ENCODE measurements at regions not wholly inside any gene's neighbourhood (a gene's known extent, or its start where the extent isn't known, plus 50 kb on each side); places are given as distances from the start of the nearest gene placed in this dataset.

DNA sequence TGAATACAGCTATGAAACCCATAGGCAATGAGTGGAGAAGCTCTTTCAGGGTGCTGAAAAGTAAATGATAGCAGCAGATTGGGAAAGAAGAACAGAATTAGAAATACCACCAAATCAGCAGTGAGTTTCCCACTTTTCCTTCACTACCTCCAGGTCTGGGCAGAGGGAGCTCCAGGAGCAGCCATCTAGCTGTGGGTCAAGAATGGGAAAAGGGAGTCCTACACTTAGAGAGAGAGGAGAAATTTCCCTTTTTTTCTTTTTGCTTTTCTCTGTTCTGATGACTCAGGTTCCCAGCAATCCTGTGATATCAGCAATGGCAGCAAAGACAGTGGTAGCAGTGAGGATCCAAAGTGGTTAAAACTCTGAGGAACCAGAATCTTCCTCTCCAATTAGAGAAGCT, 263.9 kb downstream of the NXPE2 start:
- H3K27me3 ChIP-seq (replicated peaks; ENCODE audit: control insufficient read depth, insufficient read depth, low read length), result no peaks in the 10 kb centered on the region
- TF ChIP-seq, protein P1, sequence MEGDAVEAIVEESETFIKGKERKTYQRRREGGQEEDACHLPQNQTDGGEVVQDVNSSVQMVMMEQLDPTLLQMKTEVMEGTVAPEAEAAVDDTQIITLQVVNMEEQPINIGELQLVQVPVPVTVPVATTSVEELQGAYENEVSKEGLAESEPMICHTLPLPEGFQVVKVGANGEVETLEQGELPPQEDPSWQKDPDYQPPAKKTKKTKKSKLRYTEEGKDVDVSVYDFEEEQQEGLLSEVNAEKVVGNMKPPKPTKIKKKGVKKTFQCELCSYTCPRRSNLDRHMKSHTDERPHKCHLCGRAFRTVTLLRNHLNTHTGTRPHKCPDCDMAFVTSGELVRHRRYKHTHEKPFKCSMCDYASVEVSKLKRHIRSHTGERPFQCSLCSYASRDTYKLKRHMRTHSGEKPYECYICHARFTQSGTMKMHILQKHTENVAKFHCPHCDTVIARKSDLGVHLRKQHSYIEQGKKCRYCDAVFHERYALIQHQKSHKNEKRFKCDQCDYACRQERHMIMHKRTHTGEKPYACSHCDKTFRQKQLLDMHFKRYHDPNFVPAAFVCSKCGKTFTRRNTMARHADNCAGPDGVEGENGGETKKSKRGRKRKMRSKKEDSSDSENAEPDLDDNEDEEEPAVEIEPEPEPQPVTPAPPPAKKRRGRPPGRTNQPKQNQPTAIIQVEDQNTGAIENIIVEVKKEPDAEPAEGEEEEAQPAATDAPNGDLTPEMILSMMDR (IDR thresholded peaks at IDR 0.05; ENCODE audit: insufficient read depth, low read length, poor library complexity, severe bottlenecking), result no peak
- DNase-seq (ENCODE audit: extremely low read depth, insufficient read length), result no peak
- no peak overlapping the region for H3K4me3 ChIP-seq (replicated peaks; ENCODE audit: low read depth, low read length)
- H3K36me3 ChIP-seq (ENCODE audit: control insufficient read depth, insufficient read depth, low read length), result no peaks in the 10 kb centered on the region

DNA sequence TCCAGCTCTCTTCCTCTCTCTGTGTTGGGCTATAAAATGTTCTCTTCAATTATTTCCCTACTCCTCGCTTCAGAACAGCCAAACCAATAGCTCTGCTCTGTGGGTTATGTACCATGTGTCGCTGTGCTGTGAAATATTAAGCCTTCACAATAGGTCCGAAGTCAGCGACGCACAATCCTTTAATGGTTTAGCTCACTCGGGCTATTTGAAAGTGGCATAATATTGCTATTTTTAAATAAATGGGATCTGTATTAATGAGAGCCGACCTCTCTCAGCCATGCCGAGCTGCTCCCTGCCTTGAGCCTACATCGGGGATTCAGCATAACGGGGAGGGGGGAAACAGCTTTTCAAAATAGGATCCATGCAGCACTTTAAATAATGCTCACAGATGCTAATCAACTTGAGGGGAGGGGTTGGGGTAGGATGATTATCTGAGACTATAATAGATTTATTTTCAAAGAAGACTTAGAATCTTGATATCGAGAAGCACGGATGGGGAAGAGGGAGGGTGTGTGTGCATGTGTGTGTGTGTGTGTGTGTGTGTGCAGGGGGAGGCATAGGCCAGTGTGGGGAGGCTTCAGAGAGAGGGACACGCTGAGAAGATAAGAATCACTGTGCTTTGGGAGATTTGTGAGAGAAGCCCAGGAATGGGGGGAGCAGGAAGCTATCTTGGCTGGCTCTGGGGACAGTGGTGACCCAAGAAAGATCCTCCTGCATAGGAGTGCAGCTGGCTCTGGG, 271.5 kb downstream of the NXPE2 start:
- Histone ChIP-seq H3K4me3 (replicated peaks; ENCODE audit: low read depth, low read length) (no peak overlapping the region), H3K36me3 (ENCODE audit: control insufficient read depth, insufficient read depth, low read length) (no peaks in the 10 kb centered on the region), H3K27me3 (replicated peaks; ENCODE audit: control insufficient read depth, insufficient read depth, low read length) (no peaks in the 10 kb centered on the region)
- no peak for DNase-seq (ENCODE audit: extremely low read depth, insufficient read length)
- TF ChIP-seq, protein P1 (IDR thresholded peaks at IDR 0.05; ENCODE audit: insufficient read depth, low read length, poor library complexity, severe bottlenecking), result no peak

DNA sequence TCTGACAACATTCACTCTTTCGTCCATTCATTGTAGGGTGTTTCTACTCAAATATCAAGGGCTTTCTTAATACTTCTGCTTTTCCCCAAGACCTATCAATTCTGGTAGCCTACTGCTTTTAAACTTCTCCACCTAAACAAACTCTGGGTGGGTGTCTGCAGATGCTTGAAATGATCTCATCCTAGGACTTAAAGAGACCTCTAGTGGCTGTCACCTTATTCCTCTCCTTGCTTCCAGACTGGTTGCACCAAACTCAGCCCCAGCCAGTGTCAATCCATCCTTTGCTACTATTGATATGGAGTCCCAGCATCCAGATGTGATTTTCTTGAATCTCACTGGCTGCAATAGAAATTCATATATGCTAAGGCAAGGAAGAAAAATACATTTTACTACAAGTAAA, 274.7 kb downstream of the NXPE2 start:
- Histone ChIP-seq H3K36me3 (ENCODE audit: control insufficient read depth, insufficient read depth, low read length) (no peaks in the 10 kb centered on the region), H3K4me3 (replicated peaks; ENCODE audit: low read depth, low read length) (no peak overlapping the region), H3K27me3 (replicated peaks; ENCODE audit: control insufficient read depth, insufficient read depth, low read length) (no peaks in the 10 kb centered on the region)
- no peak for DNase-seq (ENCODE audit: extremely low read depth, insufficient read length)
- TF ChIP-seq, protein P1 (IDR thresholded peaks at IDR 0.05; ENCODE audit: insufficient read depth, low read length, poor library complexity, severe bottlenecking), result peak; percentile 23

DNA sequence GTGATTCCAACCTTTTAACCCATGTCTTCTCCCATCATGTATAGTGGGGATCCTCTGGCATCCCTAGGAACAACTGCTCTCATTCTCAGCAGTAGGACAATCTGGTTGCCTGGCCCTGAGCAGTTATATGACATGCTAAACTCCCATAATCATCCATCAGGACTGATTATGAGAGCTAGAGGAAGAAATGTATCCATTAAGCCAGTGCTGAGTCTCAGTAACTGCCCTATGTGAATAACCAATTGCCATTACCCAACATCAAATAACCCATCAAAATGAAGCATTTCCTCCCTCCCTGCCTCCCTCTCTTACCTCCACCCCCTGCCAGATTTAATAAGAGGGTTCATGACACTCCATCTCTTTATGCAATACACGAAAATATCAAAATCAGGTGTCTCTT, 277.6 kb downstream of the NXPE2 start:
- no peak overlapping the region for H3K4me3 ChIP-seq (replicated peaks; ENCODE audit: low read depth, low read length)
- TF ChIP-seq, protein P1 (IDR thresholded peaks at IDR 0.05; ENCODE audit: insufficient read depth, low read length, poor library complexity, severe bottlenecking), result no peak
- no peaks in the 10 kb centered on the region; the same call in 1 of the 2 replicates for H3K27me3 ChIP-seq (replicated peaks; ENCODE audit: control insufficient read depth, insufficient read depth, low read length)
- no peaks in the 10 kb centered on the region for H3K36me3 ChIP-seq (ENCODE audit: control insufficient read depth, insufficient read depth, low read length)
- no peak for DNase-seq (ENCODE audit: extremely low read depth, insufficient read length)

DNA sequence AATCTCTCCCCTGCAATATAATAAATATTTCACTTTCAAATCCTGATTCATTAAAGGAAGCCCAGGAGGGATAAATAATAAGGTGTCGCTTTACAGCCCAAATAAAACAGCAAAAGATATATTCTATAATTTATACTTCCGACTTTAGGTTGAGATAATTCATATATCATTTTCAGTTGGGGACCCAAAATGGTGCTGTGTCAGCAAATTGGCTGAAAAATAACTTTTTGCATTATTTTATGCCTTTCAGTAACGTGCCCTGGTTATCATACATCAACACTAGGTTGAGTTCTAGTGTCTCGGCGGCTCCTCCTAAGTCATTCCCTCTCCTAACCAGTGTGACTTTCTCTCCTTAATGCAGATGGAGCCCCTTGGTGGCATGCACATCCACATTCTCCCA, 278.2 kb downstream of the NXPE2 start:
- H3K27me3 ChIP-seq (replicated peaks; ENCODE audit: control insufficient read depth, insufficient read depth, low read length), result no peaks in the 10 kb centered on the region; the same call in 1 of the 2 replicates
- no peaks in the 10 kb centered on the region for H3K36me3 ChIP-seq (ENCODE audit: control insufficient read depth, insufficient read depth, low read length)
- TF ChIP-seq, protein P1 (IDR thresholded peaks at IDR 0.05; ENCODE audit: insufficient read depth, low read length, poor library complexity, severe bottlenecking), result no peak
- no peak for DNase-seq (ENCODE audit: extremely low read depth, insufficient read length)
- H3K4me3 ChIP-seq (replicated peaks; ENCODE audit: low read depth, low read length), result no peak overlapping the region
